ENCODE measurements at regions not wholly inside any gene's neighbourhood (a gene's known extent, or its start where the extent isn't known, plus 50 kb on each side); places are given as distances from the start of the nearest gene placed in this dataset.

- Histone ChIP-seq H3K4me2 (ENCODE audit: control insufficient read depth, extremely low read depth, insufficient read depth, low read depth, low read length) (no peak overlapping the region), H3K9me3 (ENCODE audit: control insufficient read depth, low read depth, low read length) (no peaks in the 10 kb centered on the region), H3K9me1 (ENCODE audit: control insufficient read depth, extremely low read depth, insufficient read depth, low read length) (no peaks in the 10 kb centered on the region), H3K27ac (ENCODE audit: control insufficient read depth, insufficient read depth, low read length) (no peak overlapping the region), H3K79me2 (ENCODE audit: control insufficient read depth, insufficient read depth, low read length) (no peaks in the 10 kb centered on the region), H4K20me1 (ENCODE audit: control insufficient read depth, extremely low read depth, insufficient read depth, low read length) (no peaks in the 10 kb centered on the region), H3K27me3 (ENCODE audit: control insufficient read depth, extremely low read depth, insufficient read depth, low read length) (no peaks in the 10 kb centered on the region), H2AFZ (ENCODE audit: control insufficient read depth, low read length) (no peak overlapping the region), H3K4me3 (ENCODE audit: control insufficient read depth in 2 of 3, extremely low read depth in 1 of 3, insufficient read depth in 2 of 3, low read depth in 1 of 3, low read length in 3 of 3) (no peak overlapping the region), H3K4me1 (ENCODE audit: control insufficient read depth, extremely low read depth, insufficient read depth, low read length) (peaks cover 4% of the 10 kb centered on the region), H3K9ac (ENCODE audit: control insufficient read depth, extremely low read depth, insufficient read depth, low read length) (no peak overlapping the region), H3K36me3 (ENCODE audit: control insufficient read depth in 2 of 2, extremely low read depth in 1 of 2, insufficient read depth in 2 of 2, low read length in 2 of 2) (no peaks in the 10 kb centered on the region)
- dilution Hi-C loops (cut with MboI; ENCODE audit: extremely low pct_ligation_motif_present, low sequenced_read_pairs): no loop called here
- DNase-seq (ENCODE audit: low read depth, low spot score) (no peak), FAIRE-seq (no peak)
- no peak for TF ChIP-seq CTCF (optimal IDR thresholded peaks at IDR 0.05 in 1 of 3, IDR thresholded peaks at IDR 0.05 in 1 of 3, conservative IDR thresholded peaks at IDR 0.05 in 1 of 3; ENCODE audit: extremely low read depth in 1 of 3, insufficient read depth in 2 of 3, low read length in 3 of 3)
- no peak for TF ChIP-seq EZH2 (IDR thresholded peaks at IDR 0.05; ENCODE audit: low read length)
These were observed 104.9 kb downstream of the C11orf87 start for GRCh38 chr11:109526931-109527330.

- TF ChIP-seq EZH2 (IDR thresholded peaks at IDR 0.05; ENCODE audit: low read length) (no peak), CTCF (optimal IDR thresholded peaks at IDR 0.05 in 1 of 3, IDR thresholded peaks at IDR 0.05 in 1 of 3, conservative IDR thresholded peaks at IDR 0.05 in 1 of 3; ENCODE audit: extremely low read depth in 1 of 3, insufficient read depth in 2 of 3, low read length in 3 of 3) (no peak)
- DNase-seq (ENCODE audit: low read depth, low spot score) (no peak), FAIRE-seq (no peak)
- no peak overlapping the region for H3K27ac ChIP-seq (ENCODE audit: control insufficient read depth, insufficient read depth, low read length)
- no peaks in the 10 kb centered on the region for H3K4me1 ChIP-seq (ENCODE audit: control insufficient read depth, extremely low read depth, insufficient read depth, low read length)
- no peaks in the 10 kb centered on the region for H3K9me1 ChIP-seq (ENCODE audit: control insufficient read depth, extremely low read depth, insufficient read depth, low read length)
- dilution Hi-C loops (cut with MboI; ENCODE audit: extremely low pct_ligation_motif_present, low sequenced_read_pairs): no loop called here
- no peak overlapping the region for H3K4me2 ChIP-seq (ENCODE audit: control insufficient read depth, extremely low read depth, insufficient read depth, low read depth, low read length)
- no peaks in the 10 kb centered on the region for H4K20me1 ChIP-seq (ENCODE audit: control insufficient read depth, extremely low read depth, insufficient read depth, low read length)
- H2AFZ ChIP-seq (ENCODE audit: control insufficient read depth, low read length): no peak overlapping the region
- no peaks in the 10 kb centered on the region for H3K36me3 ChIP-seq (ENCODE audit: control insufficient read depth in 2 of 2, extremely low read depth in 1 of 2, insufficient read depth in 2 of 2, low read length in 2 of 2)
- no peaks in the 10 kb centered on the region for H3K79me2 ChIP-seq (ENCODE audit: control insufficient read depth, insufficient read depth, low read length)
- no peaks in the 10 kb centered on the region for H3K27me3 ChIP-seq (ENCODE audit: control insufficient read depth, extremely low read depth, insufficient read depth, low read length)
- no peak overlapping the region for H3K4me3 ChIP-seq (ENCODE audit: control insufficient read depth in 2 of 3, extremely low read depth in 1 of 3, insufficient read depth in 2 of 3, low read depth in 1 of 3, low read length in 3 of 3)
- no peak overlapping the region for H3K9ac ChIP-seq (ENCODE audit: control insufficient read depth, extremely low read depth, insufficient read depth, low read length)
- no peaks in the 10 kb centered on the region for H3K9me3 ChIP-seq (ENCODE audit: control insufficient read depth, low read depth, low read length)
These were observed 105.5 kb downstream of the C11orf87 start for GRCh38 chr11:109527496-109527895.
